ENCODE measurements at regions not wholly inside any gene's neighbourhood (a gene's known extent, or its start where the extent isn't known, plus 50 kb on each side); places are given as distances from the start of the nearest gene placed in this dataset.
A peak's percentile ranks its signal among the peaks of the same experiment; 100 is the strongest.

DNA sequence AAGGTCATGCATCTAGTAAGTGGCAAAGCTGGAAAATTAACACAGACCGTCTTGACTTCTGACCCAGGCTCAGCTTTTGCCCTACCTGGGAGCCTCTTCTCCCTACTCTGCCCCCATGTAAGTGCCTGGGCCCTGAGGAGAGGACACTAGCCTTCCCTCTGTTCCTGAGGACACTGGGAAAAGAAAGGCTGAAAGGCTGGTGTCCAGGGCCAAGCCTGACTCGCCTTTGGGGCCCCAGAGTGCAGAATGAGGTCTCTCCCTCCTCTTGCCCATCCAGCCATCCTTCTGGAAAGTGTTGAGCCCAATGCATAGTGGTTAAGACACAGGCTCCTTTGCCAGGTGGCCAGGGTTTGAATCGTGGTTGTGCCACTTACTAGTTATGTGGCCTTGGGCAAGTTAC lies 91.5 kb downstream of the PJA1 start:
- H3K4me1 ChIP-seq: peaks cover 0 to 10% (median 5%) of the 10 kb centered on the region in 4 donors
- DNase-seq: peak; percentile 7
- H3K4me3 ChIP-seq: no peak overlapping the region
- WGBS, 2 donors: 67 to 87% methylated on average over 3 of the region's 3 CpGs
- H3K9me3 ChIP-seq: no peaks in the 10 kb centered on the region
- TF ChIP-seq POLR2AphosphoS5 (IDR thresholded peaks at IDR 0.05): no peak
- TF ChIP-seq, protein P1, sequence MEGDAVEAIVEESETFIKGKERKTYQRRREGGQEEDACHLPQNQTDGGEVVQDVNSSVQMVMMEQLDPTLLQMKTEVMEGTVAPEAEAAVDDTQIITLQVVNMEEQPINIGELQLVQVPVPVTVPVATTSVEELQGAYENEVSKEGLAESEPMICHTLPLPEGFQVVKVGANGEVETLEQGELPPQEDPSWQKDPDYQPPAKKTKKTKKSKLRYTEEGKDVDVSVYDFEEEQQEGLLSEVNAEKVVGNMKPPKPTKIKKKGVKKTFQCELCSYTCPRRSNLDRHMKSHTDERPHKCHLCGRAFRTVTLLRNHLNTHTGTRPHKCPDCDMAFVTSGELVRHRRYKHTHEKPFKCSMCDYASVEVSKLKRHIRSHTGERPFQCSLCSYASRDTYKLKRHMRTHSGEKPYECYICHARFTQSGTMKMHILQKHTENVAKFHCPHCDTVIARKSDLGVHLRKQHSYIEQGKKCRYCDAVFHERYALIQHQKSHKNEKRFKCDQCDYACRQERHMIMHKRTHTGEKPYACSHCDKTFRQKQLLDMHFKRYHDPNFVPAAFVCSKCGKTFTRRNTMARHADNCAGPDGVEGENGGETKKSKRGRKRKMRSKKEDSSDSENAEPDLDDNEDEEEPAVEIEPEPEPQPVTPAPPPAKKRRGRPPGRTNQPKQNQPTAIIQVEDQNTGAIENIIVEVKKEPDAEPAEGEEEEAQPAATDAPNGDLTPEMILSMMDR (IDR thresholded peaks at IDR 0.05): no peak
- no peak for TF ChIP-seq EP300 (IDR thresholded peaks at IDR 0.05)
- TF ChIP-seq POLR2A (IDR thresholded peaks at IDR 0.05): no peak
- intact Hi-C loops (cut with DNase I): no loop called here
- H3K27me3 ChIP-seq: no peaks in the 10 kb centered on the region
- no peak overlapping the region for H3K27ac ChIP-seq
- no peaks in the 10 kb centered on the region for H3K36me3 ChIP-seq

DNA sequence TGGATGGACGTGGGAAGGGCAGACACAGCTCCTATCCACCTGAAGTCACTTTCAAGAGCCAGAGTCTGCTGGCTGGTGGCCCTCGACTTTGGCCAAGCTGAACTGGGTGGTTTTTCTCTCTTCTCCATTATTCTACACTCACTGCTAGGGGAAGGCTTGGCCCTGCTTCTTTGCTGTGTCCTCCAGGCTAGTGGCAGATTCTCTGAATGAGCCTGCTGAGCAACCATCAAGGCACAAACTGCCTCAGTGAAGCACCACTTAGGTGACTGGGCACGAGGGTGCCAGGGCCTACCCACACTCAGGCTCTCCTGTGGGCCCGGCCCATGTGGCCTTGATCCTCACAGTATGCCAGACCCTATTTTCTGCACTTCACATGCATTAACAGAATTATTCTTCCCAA lies 92.0 kb downstream of the PJA1 start:
- Histone ChIP-seq H3K4me1 (peaks cover 0 to 10% (median 5%) of the 10 kb centered on the region in 4 donors), H3K27me3 (no peaks in the 10 kb centered on the region), H3K4me3 (no peak overlapping the region), H3K36me3 (no peaks in the 10 kb centered on the region), H3K27ac (no peak overlapping the region), H3K9me3 (no peaks in the 10 kb centered on the region)
- TF ChIP-seq, protein P1 (IDR thresholded peaks at IDR 0.05): no peak
- no peak for TF ChIP-seq EP300 (IDR thresholded peaks at IDR 0.05)
- TF ChIP-seq POLR2A (IDR thresholded peaks at IDR 0.05): no peak
- no peak for TF ChIP-seq POLR2AphosphoS5 (IDR thresholded peaks at IDR 0.05)
- no peak for DNase-seq
- WGBS, 2 donors: 83 to 92% methylated on average over 4 of the region's 4 CpGs
- intact Hi-C loops (cut with DNase I): no loop called here

DNA sequence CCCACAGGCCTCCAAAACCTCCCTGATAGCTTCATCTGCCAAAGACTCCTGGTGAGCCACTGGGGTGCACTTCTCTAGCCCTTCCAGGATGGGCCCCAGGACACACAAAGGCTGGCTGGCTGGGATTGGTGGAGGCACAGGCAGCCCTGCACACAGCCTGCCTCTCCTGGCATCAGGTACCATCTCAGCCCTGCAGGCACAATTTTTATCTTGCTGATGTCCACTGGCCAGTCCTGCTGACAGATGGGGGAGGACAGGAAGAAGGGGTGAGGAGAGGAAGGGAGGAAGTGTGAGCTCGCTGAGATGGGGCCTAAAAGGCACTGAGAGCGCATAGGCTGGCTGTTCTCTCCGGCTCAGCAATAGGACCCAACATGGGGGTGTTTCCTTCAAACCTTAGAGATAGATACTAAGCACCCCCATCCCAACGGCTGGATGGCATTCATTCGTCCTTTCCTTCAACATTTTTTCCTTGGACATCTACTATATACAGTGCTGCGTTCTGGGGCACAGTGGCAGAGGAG lies 92.7 kb downstream of the PJA1 start:
- H3K27me3 ChIP-seq: no peaks in the 10 kb centered on the region
- H3K27ac ChIP-seq: no peak overlapping the region
- WGBS, 2 donors: 74 to 82% methylated on average over 6 of the region's 6 CpGs
- H3K4me1 ChIP-seq: peaks cover 0 to 10% (median 5%) of the 10 kb centered on the region in 4 donors
- H3K9me3 ChIP-seq: no peaks in the 10 kb centered on the region
- no peak for DNase-seq
- intact Hi-C loops (cut with DNase I): no loop called here
- H3K4me3 ChIP-seq: no peak overlapping the region
- no peak for TF ChIP-seq EP300 (IDR thresholded peaks at IDR 0.05)
- no peak for TF ChIP-seq POLR2A (IDR thresholded peaks at IDR 0.05)
- TF ChIP-seq, protein P1 (IDR thresholded peaks at IDR 0.05): no peak
- no peak for TF ChIP-seq POLR2AphosphoS5 (IDR thresholded peaks at IDR 0.05)
- H3K36me3 ChIP-seq: no peaks in the 10 kb centered on the region

- no peak for TF ChIP-seq EP300 (IDR thresholded peaks at IDR 0.05)
- TF ChIP-seq, protein P1 (IDR thresholded peaks at IDR 0.05): no peak
- no peak for TF ChIP-seq POLR2AphosphoS5 (IDR thresholded peaks at IDR 0.05)
- no peak for TF ChIP-seq POLR2A (IDR thresholded peaks at IDR 0.05)
- Histone ChIP-seq H3K27ac (peak overlapping the region in 1 of 4 donors; percentile 14), H3K9me3 (no peaks in the 10 kb centered on the region), H3K4me1 (peaks cover 0 to 10% (median 5%) of the 10 kb centered on the region in 4 donors), H3K4me3 (no peak overlapping the region), H3K36me3 (no peaks in the 10 kb centered on the region), H3K27me3 (no peaks in the 10 kb centered on the region)
- peak; percentile 76 for DNase-seq
- intact Hi-C loops (cut with DNase I): no loop called here
- 73 to 77% methylated on average over 12 of the region's 12 CpGs for WGBS, 2 donors
Observed at GRCh38 chrX:69070949-69071650, 94.2 kb downstream of the PJA1 start.

Measured in sigmoid colon (tissue), 6 donors.